CD4-positive, alpha-beta T cell treated with Interleukin-12 subunit alpha and Interleukin-12 subunit beta, for 1 hour (primary cell): ENCODE measurements at regions not wholly inside any gene's neighbourhood (a gene's known extent, or its start where the extent isn't known, plus 50 kb on each side); places are given as distances from the start of the nearest gene placed in this dataset.
"Not testable (repeated sequence)": the region's sequence is repeated elsewhere in the genome, so short reads cannot be mapped to it uniquely, and the experiment has no call there.

Source experiments
- DNase-seq: peaks from one replicate; pipeline ENCODE4 v3.0.0-alpha.2; 2020

DNA sequence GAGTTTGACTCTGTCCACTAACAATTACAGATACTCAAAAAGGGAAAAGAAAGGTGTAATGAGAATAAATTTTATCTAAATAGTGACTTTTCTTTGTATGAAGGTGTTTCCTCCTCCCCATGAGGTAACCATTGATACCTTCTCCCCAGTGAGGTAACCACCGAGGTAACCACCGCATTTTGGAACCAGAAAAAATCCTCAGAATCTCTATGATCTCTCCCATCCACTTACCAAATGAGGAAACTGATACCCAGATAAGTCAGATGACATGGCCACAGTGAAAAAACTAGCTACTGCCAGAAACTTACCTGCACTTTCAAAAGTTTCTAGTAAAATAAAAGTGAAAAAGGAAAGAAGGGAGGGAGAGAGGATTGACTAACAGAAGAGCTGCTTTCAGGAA lies 124.0 kb upstream of the FNDC3A start:
- DNase-seq = no peak

- DNase-seq = no peak
Measured at GRCh38 chr13:48852911-48853727, 122.6 kb upstream of the FNDC3A start.

GRCh38 chr13:48853728-48854102 lies 122.0 kb upstream of the FNDC3A start:
- no peak for DNase-seq

GRCh38 chr13:48857576-48857975 lies 118.1 kb upstream of the FNDC3A start:
- DNase-seq = no peak

- DNase-seq = no peak
Measured at GRCh38 chr13:48858122-48858902, 117.4 kb upstream of the FNDC3A start.

GRCh38 chr13:48859272-48860105 lies 116.2 kb upstream of the FNDC3A start:
- no peak for DNase-seq

GRCh38 chr13:48860364-48860763 lies 115.3 kb upstream of the FNDC3A start:
- DNase-seq = no peak

DNA sequence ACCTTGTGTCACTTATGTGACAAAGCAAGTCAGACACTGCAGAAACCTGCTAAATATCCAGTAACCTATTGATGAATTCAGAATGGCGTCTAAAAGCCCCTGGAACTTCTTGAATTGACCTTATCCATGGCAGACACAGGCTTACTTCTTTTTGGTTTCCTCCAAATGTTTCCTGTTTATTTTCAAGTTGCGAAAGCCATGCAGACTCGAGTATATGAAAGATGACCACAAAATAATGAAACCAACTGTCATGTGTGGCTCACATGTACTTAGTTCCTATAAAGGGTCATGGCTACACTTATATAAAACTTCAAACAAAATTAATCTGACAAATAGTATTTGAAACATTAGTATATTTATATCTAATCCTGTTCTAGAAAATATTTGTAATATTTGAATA lies 113.1 kb upstream of the FNDC3A start:
- DNase-seq = no peak

GRCh38 chr13:48864100-48864499 lies 111.6 kb upstream of the FNDC3A start:
- no peak for DNase-seq

GRCh38 chr13:48866249-48866648 lies 109.5 kb upstream of the FNDC3A start:
- DNase-seq = no peak

- DNase-seq = no peak
Measured at GRCh38 chr13:48873081-48873480, 102.6 kb upstream of the FNDC3A start.

GRCh38 chr13:48873587-48873986 lies 102.1 kb upstream of the FNDC3A start:
- DNase-seq = no peak

DNA sequence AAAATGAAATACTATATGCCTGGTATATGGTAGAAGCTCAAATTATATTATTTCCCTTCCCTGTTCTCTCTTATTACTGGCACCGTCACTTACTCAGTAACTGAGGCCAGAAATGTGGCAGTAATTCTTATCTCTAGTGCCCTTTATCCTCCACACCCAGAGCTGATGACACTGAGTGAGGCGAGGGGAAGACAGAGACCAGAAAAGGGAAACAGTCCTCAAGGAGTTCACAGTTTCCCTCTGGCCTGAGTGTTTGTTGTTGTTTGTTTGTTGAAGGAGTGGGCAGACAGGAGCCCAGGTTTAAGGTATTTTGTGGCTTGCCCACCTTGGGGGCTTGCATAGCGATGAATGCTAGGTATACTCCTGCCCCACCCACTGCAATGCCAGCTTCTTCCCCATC lies 101.5 kb upstream of the FNDC3A start:
- no peak for DNase-seq

GRCh38 chr13:48875047-48875446 lies 100.7 kb upstream of the FNDC3A start:
- no peak for DNase-seq

- DNase-seq = no peak
Measured at GRCh38 chr13:48876289-48876688, 99.4 kb upstream of the FNDC3A start.

- DNase-seq = no peak
Measured at GRCh38 chr13:48879432-48879831, 96.3 kb upstream of the FNDC3A start.

DNA sequence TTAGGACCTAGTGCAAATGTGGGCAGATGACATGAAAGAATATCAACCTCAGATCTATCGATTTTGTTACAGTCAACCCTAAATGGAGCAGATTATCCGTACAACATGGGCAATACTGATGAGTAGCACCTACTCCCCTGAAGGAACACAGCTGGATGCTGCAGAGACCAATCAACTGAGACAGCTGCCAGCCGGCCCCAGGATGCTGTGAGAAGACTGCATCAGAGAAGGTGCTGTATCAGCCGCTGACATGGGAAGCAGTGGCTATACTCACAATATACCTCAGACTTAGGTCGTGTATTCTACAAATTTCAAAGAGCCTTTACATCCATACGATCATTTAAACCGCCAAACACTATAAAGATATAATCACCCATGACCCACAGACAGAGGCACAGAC lies 95.9 kb upstream of the FNDC3A start:
- no peak for DNase-seq

- DNase-seq = not testable (repeated sequence)
Measured at GRCh38 chr13:48883786-48884185, 91.9 kb upstream of the FNDC3A start.

DNA sequence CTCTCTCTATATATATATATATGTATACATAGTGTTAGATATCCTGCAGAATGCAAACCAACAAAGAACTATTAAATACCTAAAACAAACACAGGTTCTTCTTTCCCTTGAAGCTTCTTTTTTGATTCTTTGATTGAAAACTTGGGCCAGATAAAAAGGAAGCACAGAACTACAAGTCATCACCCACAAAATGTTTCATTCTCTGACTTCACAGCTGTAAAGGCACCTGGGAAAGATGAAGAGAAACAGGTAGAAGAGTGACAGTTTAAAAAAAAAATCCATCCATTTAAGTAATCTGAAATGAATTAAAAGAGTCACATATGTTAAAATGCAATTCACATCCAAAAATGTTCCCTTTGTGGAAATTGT lies 90.7 kb upstream of the FNDC3A start:
- DNase-seq = no peak

DNA sequence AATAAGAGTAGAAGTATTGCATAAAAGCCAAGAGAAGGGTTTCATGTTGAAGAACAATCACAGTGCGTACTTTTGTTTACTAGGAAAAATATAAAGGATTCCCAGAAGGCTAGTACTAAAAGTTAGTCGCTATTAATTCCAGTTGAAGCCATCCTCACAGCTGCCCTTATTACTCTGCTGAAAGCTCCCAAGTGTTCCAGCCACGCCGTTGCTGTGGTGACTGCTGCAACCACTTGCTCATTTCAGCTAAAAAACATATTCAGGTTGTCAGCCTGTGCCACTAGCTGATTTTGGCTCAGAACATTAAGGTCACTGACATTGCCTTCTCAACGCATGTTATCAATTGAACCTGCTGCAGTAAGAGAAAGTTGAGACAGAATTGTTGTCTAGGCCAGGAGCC lies 87.1 kb upstream of the FNDC3A start:
- no peak for DNase-seq

GRCh38 chr13:48890391-48890790 lies 85.3 kb upstream of the FNDC3A start:
- no peak for DNase-seq

DNA sequence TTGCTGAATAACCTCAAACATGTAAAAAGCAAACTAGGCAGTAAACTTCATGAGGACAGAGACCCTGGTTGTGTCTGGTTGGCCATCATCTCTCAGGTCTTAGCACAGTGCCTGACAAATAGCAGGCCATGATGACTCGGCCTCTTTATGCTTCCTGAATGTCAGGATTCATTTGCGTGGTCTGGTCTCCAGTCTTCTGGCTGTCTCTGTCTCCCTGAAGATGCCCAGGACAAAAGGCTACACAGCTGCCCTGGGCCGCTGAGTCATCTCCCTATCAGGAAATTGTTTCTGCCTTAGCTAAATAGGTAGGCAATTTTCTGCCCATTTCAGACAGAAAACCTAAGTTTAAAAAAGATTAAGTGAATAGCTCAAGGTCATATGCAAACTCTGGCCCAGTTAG lies 84.1 kb upstream of the FNDC3A start:
- DNase-seq = no peak

- no peak for DNase-seq
Measured at GRCh38 chr13:48892053-48892687, 83.5 kb upstream of the FNDC3A start.
